ENCODE measurements at regions not wholly inside any gene's neighbourhood (a gene's known extent, or its start where the extent isn't known, plus 50 kb on each side); places are given as distances from the start of the nearest gene placed in this dataset.
"Not testable (repeated sequence)": the region's sequence is repeated elsewhere in the genome, so short reads cannot be mapped to it uniquely, and the experiment has no call there.

- DNase-seq: not testable (repeated sequence)
Observed at GRCh38 chr4:66266554-66266953, 596.3 kb upstream of the EPHA5 start.

GRCh38 chr4:66266035-66266434, 595.7 kb upstream of the EPHA5 start:
- DNase-seq: no peak

- no peak for DNase-seq
Observed at GRCh38 chr4:66252291-66252690, 582.0 kb upstream of the EPHA5 start.

GRCh38 chr4:66246643-66247042, 576.4 kb upstream of the EPHA5 start:
- no peak for DNase-seq

- no peak for DNase-seq
Observed at GRCh38 chr4:66235876-66236275, 565.6 kb upstream of the EPHA5 start.

GRCh38 chr4:66229885-66230284, 559.6 kb upstream of the EPHA5 start:
- no peak for DNase-seq

GRCh38 chr4:66225539-66225938, 555.2 kb upstream of the EPHA5 start:
- no peak for DNase-seq

- no peak for DNase-seq
Observed at GRCh38 chr4:66223068-66223703, 552.9 kb upstream of the EPHA5 start.

GRCh38 chr4:66219401-66219800, 549.1 kb upstream of the EPHA5 start:
- DNase-seq: no peak

GRCh38 chr4:66216252-66216651, 546.0 kb upstream of the EPHA5 start:
- no peak for DNase-seq

- no peak for DNase-seq
Observed at GRCh38 chr4:66212489-66212888, 542.2 kb upstream of the EPHA5 start.

GRCh38 chr4:66204534-66205247, 534.4 kb upstream of the EPHA5 start:
- DNase-seq: peak; percentile 2

GRCh38 chr4:66202870-66203269, 532.6 kb upstream of the EPHA5 start:
- DNase-seq: no peak

GRCh38 chr4:66197451-66197850, 527.2 kb upstream of the EPHA5 start:
- no peak for DNase-seq

GRCh38 chr4:66193487-66193886, 523.2 kb upstream of the EPHA5 start:
- DNase-seq: no peak

- no peak for DNase-seq
Observed at GRCh38 chr4:66187175-66187720, 517.0 kb upstream of the EPHA5 start.

GRCh38 chr4:66186095-66186494, 515.8 kb upstream of the EPHA5 start:
- no peak for DNase-seq

- no peak for DNase-seq
Observed at GRCh38 chr4:66182636-66183035, 512.3 kb upstream of the EPHA5 start.

GRCh38 chr4:66178906-66179305, 508.6 kb upstream of the EPHA5 start:
- DNase-seq: no peak

GRCh38 chr4:66169341-66169740, 499.1 kb upstream of the EPHA5 start:
- DNase-seq: no peak

GRCh38 chr4:66164869-66165268, 494.6 kb upstream of the EPHA5 start:
- no peak for DNase-seq

- DNase-seq: no peak
Observed at GRCh38 chr4:66160606-66161005, 490.3 kb upstream of the EPHA5 start.

- no peak for DNase-seq
Observed at GRCh38 chr4:66157594-66157993, 487.3 kb upstream of the EPHA5 start.

- DNase-seq: no peak
Observed at GRCh38 chr4:66130042-66130441, 459.8 kb upstream of the EPHA5 start.

Measured in skin of body (tissue), 1 donor.